ENCODE measurements at regions not wholly inside any gene's neighbourhood (a gene's known extent, or its start where the extent isn't known, plus 50 kb on each side); places are given as distances from the start of the nearest gene placed in this dataset.

DNA sequence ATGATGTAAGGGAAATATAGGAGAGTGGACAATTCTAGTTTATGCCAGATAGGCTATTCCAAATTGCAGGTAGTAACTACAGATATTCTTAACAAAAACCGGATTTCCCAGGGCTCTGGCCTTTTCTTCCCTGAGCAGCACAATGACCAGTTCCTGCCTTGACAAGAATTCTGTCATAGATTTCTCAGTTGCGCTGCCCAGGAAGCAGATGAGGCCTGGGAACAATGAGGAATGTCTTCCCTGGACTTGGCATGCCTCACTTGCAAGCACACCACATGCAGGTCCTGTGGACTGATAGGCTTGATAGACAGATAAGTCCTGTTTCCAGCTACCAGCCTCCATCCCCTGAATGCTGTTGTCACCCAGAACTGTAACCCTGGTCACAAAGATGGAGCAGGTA is 174.5 kb upstream of the PRSS58 start:
- H3K4me3 ChIP-seq (ENCODE audit: low read depth, low read length): no peak overlapping the region
- no peak for DNase-seq (ENCODE audit: low read depth)
- TF ChIP-seq, protein P1, sequence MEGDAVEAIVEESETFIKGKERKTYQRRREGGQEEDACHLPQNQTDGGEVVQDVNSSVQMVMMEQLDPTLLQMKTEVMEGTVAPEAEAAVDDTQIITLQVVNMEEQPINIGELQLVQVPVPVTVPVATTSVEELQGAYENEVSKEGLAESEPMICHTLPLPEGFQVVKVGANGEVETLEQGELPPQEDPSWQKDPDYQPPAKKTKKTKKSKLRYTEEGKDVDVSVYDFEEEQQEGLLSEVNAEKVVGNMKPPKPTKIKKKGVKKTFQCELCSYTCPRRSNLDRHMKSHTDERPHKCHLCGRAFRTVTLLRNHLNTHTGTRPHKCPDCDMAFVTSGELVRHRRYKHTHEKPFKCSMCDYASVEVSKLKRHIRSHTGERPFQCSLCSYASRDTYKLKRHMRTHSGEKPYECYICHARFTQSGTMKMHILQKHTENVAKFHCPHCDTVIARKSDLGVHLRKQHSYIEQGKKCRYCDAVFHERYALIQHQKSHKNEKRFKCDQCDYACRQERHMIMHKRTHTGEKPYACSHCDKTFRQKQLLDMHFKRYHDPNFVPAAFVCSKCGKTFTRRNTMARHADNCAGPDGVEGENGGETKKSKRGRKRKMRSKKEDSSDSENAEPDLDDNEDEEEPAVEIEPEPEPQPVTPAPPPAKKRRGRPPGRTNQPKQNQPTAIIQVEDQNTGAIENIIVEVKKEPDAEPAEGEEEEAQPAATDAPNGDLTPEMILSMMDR (IDR thresholded peaks at IDR 0.05; ENCODE audit: insufficient read depth, low read depth, low read length): no peak

DNA sequence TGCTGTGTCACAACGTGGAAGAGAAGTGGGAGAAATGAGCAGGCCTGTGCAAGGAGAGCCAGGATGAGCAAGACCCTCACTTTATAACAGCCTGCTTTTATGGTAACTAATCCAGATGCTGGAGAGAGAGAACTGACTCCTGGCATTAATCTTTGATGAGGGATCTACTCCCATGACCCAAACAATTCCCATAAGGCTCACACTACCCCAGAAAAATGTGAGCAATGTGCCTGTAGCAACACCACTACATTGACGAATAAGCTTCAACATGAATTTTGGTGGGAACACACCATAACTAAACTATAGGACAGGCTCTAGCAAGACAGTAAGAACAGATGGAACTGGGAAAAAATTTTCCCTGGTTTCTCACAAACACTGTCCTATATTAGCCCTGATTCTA is 173.6 kb upstream of the PRSS58 start:
- no peak overlapping the region for H3K4me3 ChIP-seq (ENCODE audit: low read depth, low read length)
- no peak for DNase-seq (ENCODE audit: low read depth)
- TF ChIP-seq, protein P1 (IDR thresholded peaks at IDR 0.05; ENCODE audit: insufficient read depth, low read depth, low read length): no peak

DNA sequence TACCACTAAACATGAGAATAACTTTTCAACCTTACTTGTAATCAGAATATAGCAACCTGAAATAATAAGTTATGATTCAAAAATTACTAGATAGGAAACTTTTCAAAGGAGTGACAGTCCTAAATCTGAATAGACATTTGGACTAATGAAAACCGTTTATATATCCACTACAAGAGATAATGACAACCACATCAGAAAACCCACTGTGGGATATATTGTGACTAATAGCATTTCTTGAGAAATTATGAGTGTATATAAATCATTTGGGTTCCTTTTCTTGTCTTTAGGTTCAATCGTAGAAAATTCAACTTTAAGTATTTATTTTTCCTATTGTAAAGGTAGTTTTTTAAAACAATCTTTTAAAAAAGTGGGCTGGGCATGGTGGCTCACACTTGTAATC is 170.2 kb upstream of the PRSS58 start:
- TF ChIP-seq, protein P1 (IDR thresholded peaks at IDR 0.05; ENCODE audit: insufficient read depth, low read depth, low read length): no peak

DNA sequence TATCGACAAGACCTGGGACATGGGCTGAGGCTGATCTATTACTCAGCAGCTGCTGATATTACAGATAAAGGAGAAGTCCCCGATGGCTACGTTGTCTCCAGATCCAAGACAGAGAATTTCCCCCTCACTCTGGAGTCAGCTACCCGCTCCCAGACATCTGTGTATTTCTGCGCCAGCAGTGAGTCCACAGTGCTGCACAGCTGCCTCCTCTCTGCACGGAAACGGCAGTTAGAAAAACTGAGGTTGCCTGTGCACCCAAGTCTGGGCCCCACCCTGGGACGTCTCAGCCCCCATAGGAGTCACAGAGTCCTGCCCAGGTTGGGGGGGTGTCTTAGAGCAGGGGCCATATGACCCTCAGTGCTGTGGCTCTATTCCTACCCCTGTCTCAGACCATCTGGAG is 167.4 kb upstream of the PRSS58 start:
- H3K4me3 ChIP-seq (ENCODE audit: low read depth, low read length): no peak overlapping the region
- DNase-seq (ENCODE audit: low read depth): no peak
- TF ChIP-seq, protein P1 (IDR thresholded peaks at IDR 0.05; ENCODE audit: insufficient read depth, low read depth, low read length): no peak

More for the DNA sequence above, 170.2 kb upstream of the PRSS58 start:
- H3K4me3 ChIP-seq (ENCODE audit: low read depth, low read length): no peak overlapping the region
- DNase-seq (ENCODE audit: low read depth): no peak

DNA sequence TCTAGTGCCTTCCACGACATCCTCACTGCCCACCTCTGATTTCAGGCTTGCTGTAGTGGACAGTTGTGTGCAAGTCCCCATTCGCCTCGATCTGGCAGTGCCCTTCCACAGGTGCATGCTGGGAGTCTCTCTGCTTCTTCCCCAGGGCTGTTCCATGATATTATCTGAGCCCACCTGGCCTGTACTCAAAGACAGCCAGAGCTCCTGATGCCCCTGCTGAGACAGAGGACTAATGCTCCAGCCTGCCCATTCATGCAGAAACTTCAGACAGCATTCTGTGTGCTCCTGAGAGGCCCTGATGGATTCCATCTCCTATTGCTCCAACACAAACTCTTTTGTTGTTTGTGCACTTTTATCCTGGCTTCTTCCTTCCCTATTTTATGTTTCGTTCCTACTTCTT is 164.8 kb upstream of the PRSS58 start:
- TF ChIP-seq, protein P1 (IDR thresholded peaks at IDR 0.05; ENCODE audit: insufficient read depth, low read depth, low read length): no peak
- DNase-seq (ENCODE audit: low read depth): no peak
- H3K4me3 ChIP-seq (ENCODE audit: low read depth, low read length): no peak overlapping the region

DNA sequence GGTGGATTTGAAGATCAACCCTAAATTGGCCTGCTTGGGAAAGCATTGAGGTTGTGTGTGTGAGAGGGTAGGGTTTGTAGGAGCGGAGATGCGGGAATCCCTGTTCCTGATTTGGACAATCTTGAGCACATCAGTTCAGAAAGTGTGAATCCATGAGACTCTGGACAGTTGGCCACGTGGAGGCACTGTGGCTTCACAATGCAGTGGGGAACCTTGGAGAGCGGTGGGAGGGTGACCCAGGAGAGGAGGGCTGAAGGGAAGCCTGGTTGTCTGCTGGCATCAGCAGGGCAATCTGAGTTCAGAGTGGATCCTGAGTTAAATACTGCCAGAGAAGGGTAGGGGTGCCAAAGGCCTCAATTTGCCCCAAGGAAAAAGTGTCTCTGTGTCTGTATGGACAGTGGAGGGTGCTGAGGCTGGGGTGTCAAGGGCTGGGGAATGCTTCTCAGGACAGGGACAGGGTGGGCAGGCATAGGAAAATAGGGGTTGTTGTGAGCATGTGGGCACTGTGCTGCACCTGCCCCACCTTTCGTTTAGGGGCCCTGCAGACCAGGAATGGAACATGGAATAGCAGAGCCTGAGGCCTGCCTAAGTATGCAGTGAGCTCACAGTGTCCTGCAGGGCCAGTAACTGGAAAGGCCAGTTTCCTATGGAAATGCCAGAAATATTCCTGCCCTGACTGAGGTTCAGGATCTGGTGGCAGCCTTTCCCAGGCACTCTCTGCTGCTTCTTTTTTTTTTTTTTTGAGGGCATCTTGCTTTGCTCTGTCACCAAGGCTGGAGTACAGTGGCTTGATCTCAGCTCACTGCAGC is 162.9 kb upstream of the PRSS58 start:
- no peak overlapping the region for H3K4me3 ChIP-seq (ENCODE audit: low read depth, low read length)
- TF ChIP-seq, protein P1 (IDR thresholded peaks at IDR 0.05; ENCODE audit: insufficient read depth, low read depth, low read length): peak; percentile 56
- no peak for DNase-seq (ENCODE audit: low read depth)

DNA sequence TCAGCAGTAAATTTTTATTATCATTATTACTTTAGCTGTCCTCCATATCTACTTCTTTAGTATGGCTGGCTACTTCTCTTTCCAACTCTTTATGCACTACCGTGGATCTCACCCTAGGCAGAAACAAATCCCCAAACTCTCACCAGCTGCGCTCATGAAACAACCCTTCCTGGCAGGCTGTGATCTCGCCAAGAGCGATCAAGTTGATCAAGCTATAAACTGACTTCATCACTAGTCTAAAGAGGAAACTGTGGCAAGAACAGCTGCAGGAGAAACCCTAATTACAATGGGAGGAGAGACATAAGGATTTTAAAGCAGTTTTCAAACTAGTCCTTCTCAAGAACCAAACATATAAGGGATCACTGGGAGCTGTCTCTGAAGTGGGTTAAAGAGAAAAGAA is 160.5 kb upstream of the PRSS58 start:
- no peak for DNase-seq (ENCODE audit: low read depth)
- H3K4me3 ChIP-seq (ENCODE audit: low read depth, low read length): no peak overlapping the region
- TF ChIP-seq, protein P1 (IDR thresholded peaks at IDR 0.05; ENCODE audit: insufficient read depth, low read depth, low read length): no peak

All from fibroblast of villous mesenchyme (primary cell).